ENCODE measurements at regions not wholly inside any gene's neighbourhood (a gene's known extent, or its start where the extent isn't known, plus 50 kb on each side); places are given as distances from the start of the nearest gene placed in this dataset.

DNA sequence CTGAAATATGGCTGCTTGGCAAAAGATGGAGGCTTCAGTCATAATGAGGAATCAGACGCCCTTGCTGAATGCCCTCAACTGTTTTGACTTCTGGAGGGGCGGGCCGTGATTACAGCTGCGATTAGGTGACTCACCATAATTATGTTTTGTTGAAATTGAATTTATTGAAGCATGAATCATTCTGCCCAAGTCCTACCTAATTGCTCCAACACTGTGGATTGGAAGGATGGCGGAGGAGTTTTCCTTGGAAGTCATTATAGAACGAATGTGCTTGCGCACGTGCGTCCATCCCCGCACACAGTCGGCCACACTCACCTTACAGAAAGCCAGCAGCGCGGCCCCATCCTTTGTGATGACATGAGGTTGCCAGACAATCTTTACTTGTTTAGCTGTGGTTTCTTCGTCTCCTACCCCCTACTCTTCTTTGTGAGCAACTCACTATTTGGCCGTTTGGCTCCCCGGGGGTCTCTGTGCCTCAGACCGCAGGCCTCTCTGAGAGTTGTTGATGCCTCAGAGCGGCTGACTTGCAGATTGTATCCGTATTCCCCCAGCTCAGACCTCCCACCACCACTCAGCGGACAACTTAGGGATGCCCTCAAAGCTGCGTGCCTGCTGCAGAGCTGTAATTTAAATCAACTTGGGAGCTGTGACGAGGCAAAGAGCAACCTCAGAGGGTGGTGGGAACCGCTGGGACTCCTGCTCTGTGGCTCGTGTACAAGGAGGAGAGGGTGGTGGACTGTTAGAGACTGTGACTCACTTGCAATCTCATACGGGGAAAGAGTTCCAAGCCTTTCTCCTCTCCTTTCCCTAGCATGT lies 513.4 kb downstream of the TNS1 start:
- ATAC-seq (no peak), DNase-seq (no peak)
- Histone ChIP-seq H3K4me1 (no peaks in the 10 kb centered on the region), H3K4me3 (no peak overlapping the region), H3K27me3 (peaks cover 0 to 4% of the 10 kb centered on the region in 2 donors), H3K9me3 (no peaks in the 10 kb centered on the region), H3K27ac (no peak overlapping the region), H3K36me3 (no peaks in the 10 kb centered on the region)
- TF ChIP-seq CTCF (IDR thresholded peaks at IDR 0.05), result no peak
- TF ChIP-seq POLR2A (IDR thresholded peaks at IDR 0.05), result no peak
- intact Hi-C loops (cut with DNase I), result no loop called here
- WGBS (ENCODE audit: insufficient coverage, low coverage, low lambda C conversion rate, missing lambda C conversion rate), result 46% methylated on average over 10 of the region's 25 CpGs

DNA sequence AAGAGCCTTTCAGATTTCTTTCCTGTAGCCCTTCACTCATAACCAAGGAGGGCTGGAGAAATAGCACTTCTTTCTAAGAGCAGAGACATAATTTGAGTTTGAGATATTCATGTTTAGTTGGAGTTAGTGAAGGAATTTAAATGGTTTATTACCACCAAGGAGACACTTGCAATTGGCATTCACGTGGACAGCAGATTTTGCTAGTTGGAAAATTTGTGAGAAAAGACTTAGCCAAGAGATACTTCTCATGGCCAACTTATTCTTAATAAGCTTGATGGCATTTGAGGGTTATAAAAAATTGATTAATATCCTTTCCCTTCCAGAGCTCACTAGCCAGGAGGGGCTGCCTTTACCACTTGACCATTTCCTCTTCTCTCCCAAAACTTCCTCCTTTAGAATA lies 518.7 kb downstream of the TNS1 start:
- H3K27ac ChIP-seq, result no peak overlapping the region
- no peak overlapping the region for H3K4me3 ChIP-seq
- no peaks in the 10 kb centered on the region for H3K4me1 ChIP-seq
- DNase-seq (no peak), ATAC-seq (no peak)
- no peaks in the 10 kb centered on the region for H3K36me3 ChIP-seq
- no peaks in the 10 kb centered on the region for H3K9me3 ChIP-seq
- WGBS (ENCODE audit: insufficient coverage, low coverage, low lambda C conversion rate, missing lambda C conversion rate), result 67% methylated on average over 1 of the region's 1 CpG
- TF ChIP-seq CTCF (IDR thresholded peaks at IDR 0.05) (no peak), POLR2A (IDR thresholded peaks at IDR 0.05) (no peak)
- intact Hi-C loops (cut with DNase I), result no loop called here
- peaks cover 0 to 4% of the 10 kb centered on the region in 2 donors for H3K27me3 ChIP-seq

- no peak for ATAC-seq
- intact Hi-C loops (cut with DNase I), result no loop called here
Measured at GRCh38 chr2:217482056-217482710, 520.6 kb downstream of the TNS1 start.

GRCh38 chr2:217481577-217481976 lies 521.2 kb downstream of the TNS1 start:
- no peak overlapping the region for H3K4me3 ChIP-seq
- ATAC-seq (no peak), DNase-seq (no peak)
- H3K27me3 ChIP-seq, result peaks cover 0 to 4% of the 10 kb centered on the region in 2 donors
- H3K4me1 ChIP-seq, result no peaks in the 10 kb centered on the region
- no peak overlapping the region for H3K27ac ChIP-seq
- WGBS (ENCODE audit: insufficient coverage, low coverage, low lambda C conversion rate, missing lambda C conversion rate), result 79% methylated on average over 1 of the region's 1 CpG
- TF ChIP-seq CTCF (IDR thresholded peaks at IDR 0.05), result no peak
- no peak for TF ChIP-seq POLR2A (IDR thresholded peaks at IDR 0.05)
- H3K36me3 ChIP-seq, result no peaks in the 10 kb centered on the region
- H3K9me3 ChIP-seq, result no peaks in the 10 kb centered on the region
- intact Hi-C loops (cut with DNase I), result no loop called here

More at GRCh38 chr2:217482056-217482710, 520.6 kb downstream of the TNS1 start:
- H3K36me3 ChIP-seq, result no peaks in the 10 kb centered on the region
- no peaks in the 10 kb centered on the region for H3K4me1 ChIP-seq
- no peak for TF ChIP-seq POLR2A (IDR thresholded peaks at IDR 0.05)
- no peak for TF ChIP-seq CTCF (IDR thresholded peaks at IDR 0.05)
- no peak overlapping the region for H3K4me3 ChIP-seq
- no peaks in the 10 kb centered on the region for H3K9me3 ChIP-seq
- H3K27ac ChIP-seq, result no peak overlapping the region
- WGBS (ENCODE audit: insufficient coverage, low coverage, low lambda C conversion rate, missing lambda C conversion rate), result 33% methylated on average over 1 of the region's 1 CpG
- peaks cover 0 to 4% of the 10 kb centered on the region in 2 donors for H3K27me3 ChIP-seq
- DNase-seq, result no peak
